Middle frontal gyrus (tissue), 1 donor: ENCODE measurements at regions not wholly inside any gene's neighbourhood (a gene's known extent, or its start where the extent isn't known, plus 50 kb on each side); places are given as distances from the start of the nearest gene placed in this dataset.

Source experiments
- DNase-seq: peaks from one replicate; pipeline ENCODE4 v3.0.0-alpha.2; 2015; ENCODE audit warnings: low spot score; ENCODE audit errors: extremely low spot score

DNA sequence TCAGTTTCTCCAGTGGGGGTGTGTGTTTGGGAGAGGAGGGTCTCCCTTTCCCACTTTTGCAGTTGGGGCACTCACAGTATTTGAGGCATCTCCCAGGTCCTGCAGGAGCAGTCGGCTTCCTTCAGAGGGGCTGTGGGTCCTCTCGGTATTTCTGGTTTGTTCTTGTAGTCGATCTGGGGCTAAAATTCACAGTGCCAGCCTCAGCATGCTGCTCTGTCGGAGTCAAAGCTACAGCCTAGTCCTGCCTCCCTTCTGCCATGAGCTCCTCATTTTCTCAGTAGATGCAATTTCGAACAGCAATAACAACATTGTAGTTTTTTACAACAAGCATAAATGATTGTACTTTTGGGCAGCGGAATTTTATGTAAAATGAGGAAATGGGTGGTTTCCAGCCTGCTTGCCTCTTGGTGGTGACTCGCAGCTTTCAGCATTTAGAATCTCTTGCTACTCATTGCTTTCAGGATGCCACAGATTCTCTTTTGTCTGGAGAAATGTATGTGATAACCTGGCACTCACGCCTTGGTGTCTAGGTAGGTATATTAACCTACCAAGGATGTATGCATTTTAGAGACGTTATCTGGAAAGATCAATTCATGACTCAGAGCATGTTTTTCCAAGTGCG lies 82.4 kb upstream of the C21orf91 start:
- no peak for DNase-seq

DNA sequence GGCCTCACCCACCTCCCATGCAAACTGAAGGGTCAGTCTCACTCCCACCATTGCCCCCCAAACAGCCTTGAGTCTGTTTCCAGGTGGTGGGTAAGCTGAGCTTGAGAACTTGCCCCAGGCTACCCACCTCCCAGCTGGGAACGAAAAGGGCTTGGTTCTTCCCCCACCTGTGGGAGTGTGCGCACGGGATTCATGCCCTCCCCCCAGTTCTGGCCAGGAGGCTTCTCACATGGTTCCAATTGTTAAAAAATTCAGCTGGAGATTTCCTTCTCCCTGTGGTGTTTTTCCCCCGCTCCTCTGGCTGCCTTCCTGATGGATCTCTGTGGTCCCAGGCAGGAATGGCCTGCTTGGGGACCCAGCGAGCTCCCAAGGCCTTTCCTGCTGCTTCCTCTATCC lies 81.8 kb upstream of the C21orf91 start:
- DNase-seq: no peak

DNA sequence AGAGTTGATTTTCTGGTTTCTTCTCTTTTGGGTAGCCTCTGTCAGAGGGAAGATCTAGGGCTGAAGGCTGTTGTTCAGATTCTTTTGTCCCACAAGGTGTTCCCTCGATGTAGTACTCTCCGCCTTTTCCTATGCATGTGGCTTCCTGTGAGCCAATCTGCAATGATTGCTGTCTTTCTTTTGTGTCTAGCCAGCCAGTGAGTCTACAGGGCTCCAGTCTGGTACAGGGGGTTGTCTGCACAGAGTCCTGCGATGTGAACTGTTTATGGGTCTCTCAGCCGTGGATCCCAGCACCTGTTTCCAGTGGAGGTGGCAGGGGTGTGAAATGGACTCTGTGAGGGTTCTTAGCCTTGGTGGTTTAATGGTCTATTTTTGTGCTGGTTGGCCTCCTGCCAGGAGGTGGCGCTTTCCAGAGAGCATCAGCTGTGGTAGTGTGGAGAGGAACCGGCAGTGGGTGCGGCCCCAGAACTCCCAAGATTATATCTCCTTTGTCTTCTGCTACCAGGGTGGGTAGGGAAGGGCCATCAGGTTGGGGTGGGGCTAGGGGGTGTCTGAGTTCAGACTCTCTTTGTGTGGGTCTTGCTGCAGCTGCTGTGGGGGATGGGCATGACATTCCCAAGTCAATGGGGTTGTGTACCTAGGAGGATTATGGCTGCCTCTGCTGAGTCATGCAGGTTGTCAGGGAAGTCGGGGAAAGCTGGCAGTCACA lies 81.3 kb upstream of the C21orf91 start:
- no peak for DNase-seq

DNA sequence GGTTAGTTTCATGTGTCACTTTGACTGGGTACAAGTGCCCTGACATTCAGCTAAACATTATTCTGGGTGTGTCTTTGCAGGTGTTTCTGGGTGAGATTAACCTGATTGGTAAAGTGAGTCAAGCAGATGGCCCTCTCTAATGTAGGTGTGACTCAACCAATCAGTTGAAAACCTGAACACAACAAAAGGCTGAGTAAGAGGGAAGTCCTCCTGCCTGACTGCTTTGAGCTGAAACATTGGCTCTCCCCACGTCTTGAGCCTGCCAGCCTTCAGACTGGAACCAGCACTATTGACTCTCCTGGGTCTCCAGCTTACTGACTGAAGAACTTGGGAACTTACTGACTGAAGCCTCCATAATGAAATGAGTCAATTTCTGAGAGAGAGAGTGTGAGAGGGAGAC lies 70.0 kb upstream of the C21orf91 start:
- DNase-seq: no peak

DNA sequence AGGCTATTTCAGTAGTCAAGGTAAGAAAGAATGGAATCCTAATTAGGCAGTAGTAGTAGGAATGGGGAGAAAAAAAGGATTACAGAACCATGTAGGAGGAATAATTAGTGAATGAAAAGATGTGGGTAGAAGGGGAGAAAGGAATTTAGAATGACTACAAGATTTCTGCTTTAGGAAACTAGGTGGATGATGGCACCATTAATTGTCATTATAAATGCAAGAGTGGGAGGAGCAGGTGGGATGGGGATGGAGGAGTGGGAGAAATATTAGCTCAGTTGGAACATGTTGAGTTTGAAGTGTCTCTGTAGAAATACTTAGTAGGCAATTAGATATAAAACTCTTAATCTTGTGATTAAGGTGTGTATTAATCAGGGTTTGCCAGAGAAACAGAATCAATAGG lies 50.0 kb upstream of the C21orf91 start:
- DNase-seq: no peak
